HEK293 (cell line): ENCODE measurements at regions not wholly inside any gene's neighbourhood (a gene's known extent, or its start where the extent isn't known, plus 50 kb on each side); places are given as distances from the start of the nearest gene placed in this dataset.

Experiments used
- CTCF ChIP-seq: fragments of 450-650 bp; formaldehyde crosslinking; IDR thresholded peaks from 2 replicates; pipeline ENCODE4 v1.5.1; 2016; ENCODE audit warnings: missing biosample characterization, missing genetic modification characterization
- GLI4 ChIP-seq: fragments of 450-650 bp; formaldehyde crosslinking; IDR thresholded peaks from 2 replicates; pipeline ENCODE4 v1.5.1; 2016; ENCODE audit warnings: missing biosample characterization, missing genetic modification characterization
- ZBTB10 ChIP-seq: fragments of 450-650 bp; formaldehyde crosslinking; IDR thresholded peaks from 2 replicates; pipeline ENCODE4 v1.5.1; 2016; ENCODE audit warnings: missing biosample characterization, missing genetic modification characterization
- ZNF133 ChIP-seq: fragments of 450-650 bp; formaldehyde crosslinking; IDR thresholded peaks from 2 replicates; pipeline ENCODE4 v1.5.1; 2016; ENCODE audit warnings: missing biosample characterization, missing genetic modification characterization
- ZNF138 ChIP-seq: fragments of 450-650 bp; formaldehyde crosslinking; IDR thresholded peaks from 2 replicates; pipeline ENCODE4 v1.5.1; 2016; ENCODE audit warnings: missing biosample characterization, missing genetic modification characterization, borderline replicate concordance
- ZNF24 ChIP-seq: fragments of 450-650 bp; formaldehyde crosslinking; IDR thresholded peaks from 2 replicates; pipeline ENCODE4 v1.5.1; 2016; ENCODE audit warnings: missing biosample characterization, missing genetic modification characterization
- ZNF473 ChIP-seq: fragments of 450-650 bp; formaldehyde crosslinking; IDR thresholded peaks from 2 replicates; pipeline ENCODE4 v1.5.1; 2017; ENCODE audit warnings: missing biosample characterization, missing genetic modification characterization
- ZNF645 ChIP-seq: fragments of 450-650 bp; formaldehyde crosslinking; IDR thresholded peaks from 2 replicates; pipeline ENCODE4; 2016; ENCODE audit warnings: missing biosample characterization, missing genetic modification characterization
- ZNF747 ChIP-seq: fragments of 450-650 bp; formaldehyde crosslinking; IDR thresholded peaks from 2 replicates; pipeline ENCODE4 v1.5.1; 2016; ENCODE audit warnings: missing biosample characterization, missing genetic modification characterization
- ZNF830 ChIP-seq: fragments of 450-650 bp; IDR thresholded peaks from 2 replicates; pipeline ENCODE4 v1.5.0; 2018; ENCODE audit warnings: missing biosample characterization, missing genetic modification characterization, low read depth, mild to moderate bottlenecking, moderate library complexity
- TF ChIP-seq, protein P1 (sequence below): fragments of 450-650 bp; formaldehyde crosslinking; IDR thresholded peaks from 2 replicates; pipeline ENCODE4 v1.5.1; 2016; ENCODE audit warnings: missing biosample characterization, missing genetic modification characterization
- TF ChIP-seq, protein P2 (sequence below): fragments of 450-650 bp; formaldehyde crosslinking; IDR thresholded peaks from 2 replicates; pipeline ENCODE4 v1.5.1; 2016; ENCODE audit warnings: missing biosample characterization, missing genetic modification characterization

- TF ChIP-seq CTCF = no peak
- no peak for TF ChIP-seq ZNF138 (tag by site-specific recombination)
- TF ChIP-seq ZBTB10 = no peak
- TF ChIP-seq, protein P1, sequence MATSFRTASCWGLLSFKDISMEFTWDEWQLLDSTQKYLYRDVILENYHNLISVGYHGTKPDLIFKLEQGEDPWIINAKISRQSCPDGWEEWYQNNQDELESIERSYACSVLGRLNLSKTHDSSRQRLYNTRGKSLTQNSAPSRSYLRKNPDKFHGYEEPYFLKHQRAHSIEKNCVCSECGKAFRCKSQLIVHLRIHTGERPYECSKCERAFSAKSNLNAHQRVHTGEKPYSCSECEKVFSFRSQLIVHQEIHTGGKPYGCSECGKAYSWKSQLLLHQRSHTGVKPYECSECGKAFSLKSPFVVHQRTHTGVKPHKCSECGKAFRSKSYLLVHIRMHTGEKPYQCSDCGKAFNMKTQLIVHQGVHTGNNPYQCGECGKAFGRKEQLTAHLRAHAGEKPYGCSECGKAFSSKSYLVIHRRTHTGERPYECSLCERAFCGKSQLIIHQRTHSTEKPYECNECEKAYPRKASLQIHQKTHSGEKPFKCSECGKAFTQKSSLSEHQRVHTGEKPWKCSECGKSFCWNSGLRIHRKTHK (tag by site-specific recombination) = no peak
- TF ChIP-seq ZNF473 = no peak
- no peak for TF ChIP-seq ZNF133 (tag by site-specific recombination)
- TF ChIP-seq, protein P2, sequence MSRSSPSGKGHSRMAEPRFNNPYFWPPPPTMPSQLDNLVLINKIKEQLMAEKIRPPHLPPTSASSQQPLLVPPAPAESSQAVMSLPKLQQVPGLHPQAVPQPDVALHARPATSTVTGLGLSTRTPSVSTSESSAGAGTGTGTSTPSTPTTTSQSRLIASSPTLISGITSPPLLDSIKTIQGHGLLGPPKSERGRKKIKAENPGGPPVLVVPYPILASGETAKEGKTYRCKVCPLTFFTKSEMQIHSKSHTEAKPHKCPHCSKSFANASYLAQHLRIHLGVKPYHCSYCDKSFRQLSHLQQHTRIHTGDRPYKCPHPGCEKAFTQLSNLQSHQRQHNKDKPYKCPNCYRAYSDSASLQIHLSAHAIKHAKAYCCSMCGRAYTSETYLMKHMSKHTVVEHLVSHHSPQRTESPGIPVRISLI (tag by site-specific recombination) = no peak
- no peak for TF ChIP-seq GLI4
- no peak for TF ChIP-seq ZNF830
- TF ChIP-seq ZNF747 (tag by site-specific recombination) = no peak
- TF ChIP-seq ZNF645 (tag by site-specific recombination) = no peak
- no peak for TF ChIP-seq ZNF24 (tag by site-specific recombination)
Observed at GRCh38 chr2:167752734-167753133, 494.7 kb downstream of the STK39 start.
